ENCODE measurements at regions not wholly inside any gene's neighbourhood (a gene's known extent, or its start where the extent isn't known, plus 50 kb on each side); places are given as distances from the start of the nearest gene placed in this dataset.

DNA sequence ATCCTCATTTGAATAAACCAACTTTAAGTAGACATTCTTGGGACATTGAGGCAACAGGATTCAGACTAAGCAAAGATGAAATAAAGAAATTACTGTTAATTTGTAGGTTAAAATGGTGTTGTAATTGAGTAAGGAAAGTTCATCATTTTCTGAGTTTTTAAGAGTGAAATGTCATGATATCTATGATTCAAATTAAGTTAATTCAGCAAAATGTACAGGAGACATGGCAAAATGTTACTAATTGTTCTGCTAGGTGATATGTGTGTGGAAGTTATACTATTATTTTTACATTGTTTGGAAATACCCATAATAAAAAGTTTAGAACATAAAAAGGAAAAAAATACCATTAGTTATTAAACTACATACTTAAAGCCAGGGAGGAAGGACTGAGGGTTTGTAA, 55.0 kb upstream of the EGLN3 start:
- no peak for TF ChIP-seq CTCF (IDR thresholded peaks at IDR 0.05)
- no peak for TF ChIP-seq BHLHE40 (IDR thresholded peaks at IDR 0.05; ENCODE audit: low read depth, low read length)
- TF ChIP-seq HDAC2 (IDR thresholded peaks at IDR 0.05), result no peak
- TF ChIP-seq POLR2A (IDR thresholded peaks at IDR 0.05; ENCODE audit: low read length), result no peak
- TF ChIP-seq, protein P1, sequence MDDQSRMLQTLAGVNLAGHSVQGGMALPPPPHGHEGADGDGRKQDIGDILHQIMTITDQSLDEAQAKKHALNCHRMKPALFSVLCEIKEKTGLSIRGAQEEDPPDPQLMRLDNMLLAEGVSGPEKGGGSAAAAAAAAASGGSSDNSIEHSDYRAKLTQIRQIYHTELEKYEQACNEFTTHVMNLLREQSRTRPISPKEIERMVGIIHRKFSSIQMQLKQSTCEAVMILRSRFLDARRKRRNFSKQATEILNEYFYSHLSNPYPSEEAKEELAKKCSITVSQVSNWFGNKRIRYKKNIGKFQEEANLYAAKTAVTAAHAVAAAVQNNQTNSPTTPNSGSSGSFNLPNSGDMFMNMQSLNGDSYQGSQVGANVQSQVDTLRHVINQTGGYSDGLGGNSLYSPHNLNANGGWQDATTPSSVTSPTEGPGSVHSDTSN (IDR thresholded peaks at IDR 0.05), result no peak
- no peak for TF ChIP-seq NR3C1 (IDR thresholded peaks at IDR 0.05)
- no peak for TF ChIP-seq MAX (IDR thresholded peaks at IDR 0.05)
